HepG2 (cell line): ENCODE measurements at regions not wholly inside any gene's neighbourhood (a gene's known extent, or its start where the extent isn't known, plus 50 kb on each side); places are given as distances from the start of the nearest gene placed in this dataset.

ENCODE experiments used
- ATAC-seq: fragments of 200-7000 bp; cut with Tn5 transposase; 3 replicates; pipeline ENCODE4 v1.9.1; 2020; ENCODE audit warnings: mild to moderate bottlenecking, moderate library complexity
- BruUV-seq: library from RNA; stranded (reverse); fragments of 400-500 nt; replicated peaks from 2 replicates; lab custom pipeline; 2021; lab: Mats Ljungman, UMichigan
- CTCF ChIA-PET: fragments of 300-600 bp; formaldehyde crosslinking; extraction: SDS; loops from one replicate; lab custom pipeline; 2021; ENCODE audit warnings: low total read pairs, inconsistent platforms, low intra/inter-chr PET ratio; lab: Yijun Ruan, JAX
- POLR2A ChIA-PET: fragments of 350-600 bp; sonication (Branson Sonifier 250); formaldehyde crosslinking; loops from one replicate; lab custom pipeline; 2020; ENCODE audit warnings: antibody characterized with exemption, inconsistent platforms; lab: Yijun Ruan, JAX
- DNase-seq: peaks from one replicate; pipeline ENCODE4 v3.0.0-alpha.2; 2015; ENCODE audit warnings: low spot score
- FAIRE-seq: peaks from 3 replicates; lab custom pipeline; 2011; peaks lifted over from hg19 to GRCh38; lab: Jason Lieb, UNC
- H2AFZ ChIP-seq: one replicate; pipeline ENCODE4 v1.6.1; 2011; ENCODE audit warnings: low read length, inconsistent platforms
- H3K27ac ChIP-seq: fragments of 300-600 bp; 3 replicates; pipeline ENCODE4 v1.8.0; 2011; ENCODE audit warnings: mixed run types, mild to moderate bottlenecking, mixed read lengths, low read length, inconsistent platforms; ENCODE audit not compliant: insufficient read depth; ENCODE audit errors: extremely low read length
- H3K27me3 ChIP-seq, 2 experiments: fragments of 200-600 bp in 1 of 2; 2 replicates in 1 of 2; 3 replicates in 1 of 2; pipeline versions ENCODE4 v1.6.0 to v1.8.0; 2011; ENCODE audit warnings: low read length in 2 of 2, mild to moderate bottlenecking in 2 of 2, moderate library complexity in 2 of 2, inconsistent platforms in 1 of 2; ENCODE audit not compliant: insufficient read depth in 2 of 2, control insufficient read depth in 1 of 2
- H3K36me3 ChIP-seq, 2 experiments: fragments of 200-600 bp in 1 of 2; replicated peaks in 1 of 2; 2 replicates in 1 of 2; 3 replicates in 1 of 2; pipeline versions ENCODE4 v1.5.1 to v1.8.0; 2011; ENCODE audit warnings: low read length in 2 of 2, inconsistent platforms in 1 of 2; ENCODE audit not compliant: insufficient read depth in 2 of 2, control insufficient read depth in 1 of 2
- H3K4me1 ChIP-seq: 2 replicates; pipeline ENCODE4 v1.5.1; 2012; ENCODE audit warnings: low read length, inconsistent platforms; ENCODE audit not compliant: insufficient read depth
- H3K4me2 ChIP-seq: 2 replicates; pipeline ENCODE4 v1.6.0; 2011; ENCODE audit warnings: low read depth, low read length, inconsistent platforms
- H3K4me3 ChIP-seq, 3 experiments: fragments of 200-600 bp in 1 of 3; sonication (generic), shearing (Covaris generic) in 1 of 3; replicated peaks in 1 of 3; 2 replicates each; pipeline ENCODE4 v1.5.1; 2011 to 2016; ENCODE audit warnings: low read length in 3 of 3, inconsistent platforms in 2 of 3, low read depth in 2 of 3, mild to moderate bottlenecking in 2 of 3, control low read depth in 1 of 3, mixed read lengths in 1 of 3; ENCODE audit not compliant: insufficient read depth in 1 of 3
- H3K79me2 ChIP-seq: one replicate; pipeline ENCODE4 v1.6.1; 2011; ENCODE audit warnings: low read length, inconsistent platforms; ENCODE audit not compliant: insufficient read depth
- H3K9ac ChIP-seq: 2 replicates; pipeline ENCODE4 v1.6.0; 2011; ENCODE audit warnings: mild to moderate bottlenecking, low read depth, low read length, inconsistent platforms; ENCODE audit not compliant: insufficient read depth
- H3K9me3 ChIP-seq: 2 replicates; pipeline ENCODE4 v1.5.1; 2012; ENCODE audit warnings: mild to moderate bottlenecking, low read length
- H4K20me1 ChIP-seq: 2 replicates; pipeline ENCODE4 v1.6.0; 2011; ENCODE audit warnings: inconsistent platforms, mild to moderate bottlenecking, low read length, moderate library complexity; ENCODE audit not compliant: insufficient read depth
- CERS6 ChIP-seq: sonication (generic); formaldehyde crosslinking; IDR thresholded peaks from 2 replicates; pipeline ENCODE4 v1.5.0; 2020; ENCODE audit warnings: missing genetic modification reagents
- GABPA ChIP-seq, 2 experiments: IDR thresholded peaks; 2 replicates each; pipeline ENCODE4 v1.6.1; 2011 to 2016; ENCODE audit warnings: low read depth in 2 of 2, low read length in 1 of 2, missing biosample characterization in 1 of 2, missing genetic modification characterization in 1 of 2
- KLF11 ChIP-seq: IDR thresholded peaks from 2 replicates; pipeline ENCODE4 v1.6.1; 2016; ENCODE audit warnings: missing compliant biosample characterization
- MIER3 ChIP-seq: IDR thresholded peaks from 2 replicates; pipeline ENCODE4 v1.6.1; 2016; ENCODE audit warnings: missing compliant biosample characterization, borderline replicate concordance
- NR2F6 ChIP-seq, 2 experiments: IDR thresholded peaks; 2 replicates each; pipeline ENCODE4 v1.6.1; 2016; ENCODE audit warnings: antibody characterized with exemption in 1 of 2, mild to moderate bottlenecking in 1 of 2
- SOX13 ChIP-seq, 3 experiments: fragments of 450-650 bp in 1 of 3; sonication (generic) in 1 of 3; formaldehyde crosslinking in 1 of 3; IDR thresholded peaks in 2 of 3; conservative IDR thresholded peaks in 1 of 3; 2 replicates each; pipeline versions ENCODE4 v1.5.0 to v1.6.1; 2016 to 2020; ENCODE audit warnings: antibody characterized with exemption in 1 of 3, mild to moderate bottlenecking in 1 of 3, missing compliant biosample characterization in 1 of 3, missing genetic modification reagents in 1 of 3, moderate library complexity in 1 of 3
- TRIM24 ChIP-seq: sonication (generic); formaldehyde crosslinking; IDR thresholded peaks from 2 replicates; pipeline ENCODE4 v1.8.0; 2022; ENCODE audit warnings: mild to moderate bottlenecking, missing genetic modification reagents
- TSC22D2 ChIP-seq: sonication (generic); formaldehyde crosslinking; IDR thresholded peaks from 2 replicates; pipeline ENCODE4 v1.5.1; 2020; ENCODE audit warnings: missing genetic modification reagents, mild to moderate bottlenecking, borderline replicate concordance
- ZBTB26 ChIP-seq: IDR thresholded peaks from 2 replicates; pipeline ENCODE4 v1.6.1; 2016; ENCODE audit warnings: missing compliant biosample characterization, missing genetic modification reagents, borderline replicate concordance
- ZBTB38 ChIP-seq: sonication (generic); formaldehyde crosslinking; IDR thresholded peaks from 2 replicates; pipeline ENCODE4 v1.5.1; 2020; ENCODE audit warnings: mild to moderate bottlenecking, missing genetic modification reagents
- ZBTB40 ChIP-seq, 2 experiments: fragments of 450-650 bp in 1 of 2; sonication (generic) in 1 of 2; formaldehyde crosslinking in 1 of 2; IDR thresholded peaks; 2 replicates each; pipeline versions ENCODE4 v1.6.1 to v1.8.0; 2016 to 2022; ENCODE audit warnings: antibody characterized with exemption in 1 of 2, mild to moderate bottlenecking in 1 of 2, missing genetic modification reagents in 1 of 2
- ZFP36 ChIP-seq: fragments of 150-350 bp; IDR thresholded peaks from 2 replicates; pipeline ENCODE4 v1.6.1; 2018; ENCODE audit warnings: borderline replicate concordance, low read length, low read depth; ENCODE audit not compliant: partially characterized antibody
- WGBS: methylation state at CpG from one replicate; pipeline ENCODE4 v1.1.6; 2017; ENCODE audit warnings: low lambda C conversion rate; 5-methylcytosine and 5-hydroxymethylcytosine counted together
- in situ Hi-C: cut with HindIII; loops from 2 replicates; pipeline ENCODE4 v1.10.0; 2017; ENCODE audit warnings: low pct_unique_long_range_greater_than_20kb; ENCODE audit not compliant: extremely low pct_ligation_motif_present
- intact Hi-C: fragments of 100-400 bp; cut with micrococcal nuclease; formaldehyde crosslinking; loops from one replicate; pipeline ENCODE4 v1.10.0; 2022; ENCODE audit not compliant: unreplicated experiment

GRCh38 chr4:124188595-124188994, 523.9 kb downstream of the ANKRD50 start:
- 76% methylated on average over 2 of the region's 2 CpGs for WGBS
- no peak overlapping the region for H3K4me3 ChIP-seq
- H3K9ac ChIP-seq, result no peak overlapping the region
- no peaks in the 10 kb centered on the region for H3K79me2 ChIP-seq
- no peaks in the 10 kb centered on the region for H4K20me1 ChIP-seq
- no peaks in the 10 kb centered on the region for H3K4me1 ChIP-seq
- no peaks in the 10 kb centered on the region for H3K36me3 ChIP-seq
- intact Hi-C loops (no loop called here), in situ Hi-C loops (no loop called here)
- H2AFZ ChIP-seq, result no peak overlapping the region
- H3K4me2 ChIP-seq, result no peak overlapping the region
- CTCF ChIA-PET, result no interaction called here
- H3K27me3 ChIP-seq, result no peaks in the 10 kb centered on the region
- BruUV-seq, result no TSS peak
- H3K27ac ChIP-seq, result no peak overlapping the region
- ATAC-seq, result no peak
- no peak for FAIRE-seq
- POLR2A ChIA-PET, result no interaction called here
- DNase-seq, result no peak
- H3K9me3 ChIP-seq, result no peaks in the 10 kb centered on the region
- TF ChIP-seq NR2F6 (IDR thresholded peaks at IDR 0.05) (no peak), NR2F6 (CRISPR knock-in tag; IDR thresholded peaks at IDR 0.05) (no peak), TSC22D2 (CRISPR knock-in tag) (no peak), MIER3 (CRISPR knock-in tag) (no peak), TRIM24 (CRISPR knock-in tag) (no peak), ZBTB38 (no peak), SOX13 (IDR thresholded peaks at IDR 0.05) (no peak), SOX13 (CRISPR knock-in tag; conservative IDR thresholded peaks at IDR 0.05 in 1 of 2, IDR thresholded peaks at IDR 0.05 in 1 of 2) (no peak), CERS6 (CRISPR knock-in tag) (no peak), KLF11 (CRISPR knock-in tag) (no peak), ZFP36 (no peak), GABPA (IDR thresholded peaks at IDR 0.05; ENCODE audit: low read depth, low read length) (no peak), GABPA (CRISPR knock-in tag; IDR thresholded peaks at IDR 0.05; ENCODE audit: low read depth) (no peak), ZBTB26 (no peak), ZBTB40 (IDR thresholded peaks at IDR 0.05) (no peak), ZBTB40 (CRISPR knock-in tag; IDR thresholded peaks at IDR 0.05) (no peak)
